ENCODE measurements at regions not wholly inside any gene's neighbourhood (a gene's known extent, or its start where the extent isn't known, plus 50 kb on each side); places are given as distances from the start of the nearest gene placed in this dataset.

DNA sequence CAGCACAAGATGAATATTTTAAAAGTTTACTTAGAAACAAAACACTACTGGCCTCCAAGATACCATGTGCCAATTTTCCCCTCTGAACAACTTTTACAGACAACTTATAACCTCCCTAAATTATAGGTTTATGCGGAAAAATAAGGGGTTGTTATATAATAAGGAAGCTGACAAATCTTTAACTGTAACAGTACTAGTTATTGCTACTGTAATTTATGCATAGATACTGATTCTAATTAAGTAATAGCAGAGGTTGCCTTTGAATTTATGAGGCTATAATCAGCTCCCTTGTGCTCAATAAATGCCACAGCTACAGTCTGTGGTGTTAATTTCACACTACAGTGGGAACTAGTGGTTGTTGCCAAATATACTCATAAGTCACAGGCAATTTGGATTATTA lies 291.3 kb upstream of the PCSK5 start:
- no peak for TF ChIP-seq POLR2A (IDR thresholded peaks at IDR 0.05; ENCODE audit: low read depth, low read length)
- DNase-seq (ENCODE audit: insufficient read length, low spot score), result no peak
- FAIRE-seq, result no peak

DNA sequence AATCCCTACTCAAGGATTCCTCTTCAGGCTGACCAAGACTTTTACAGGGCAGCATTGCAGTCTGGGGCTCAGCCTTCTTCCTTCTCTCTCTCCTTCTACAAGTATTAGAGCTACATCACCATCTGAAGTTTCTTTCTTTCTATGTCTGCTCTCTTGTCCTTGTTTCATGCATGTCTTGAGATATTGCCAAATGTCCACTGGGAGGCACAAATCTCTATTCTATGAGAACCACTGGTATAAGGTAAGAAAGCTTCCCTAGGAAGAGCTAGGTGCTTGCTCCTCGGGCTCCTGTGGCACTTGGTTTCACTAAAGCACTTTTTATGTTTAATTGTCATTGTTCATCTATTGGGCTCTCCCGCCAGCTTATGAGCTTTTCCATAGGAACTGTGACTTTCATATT lies 289.2 kb upstream of the PCSK5 start:
- FAIRE-seq (no peak), DNase-seq (ENCODE audit: insufficient read length, low spot score) (no peak)
- TF ChIP-seq POLR2A (IDR thresholded peaks at IDR 0.05; ENCODE audit: low read depth, low read length), result no peak

DNA sequence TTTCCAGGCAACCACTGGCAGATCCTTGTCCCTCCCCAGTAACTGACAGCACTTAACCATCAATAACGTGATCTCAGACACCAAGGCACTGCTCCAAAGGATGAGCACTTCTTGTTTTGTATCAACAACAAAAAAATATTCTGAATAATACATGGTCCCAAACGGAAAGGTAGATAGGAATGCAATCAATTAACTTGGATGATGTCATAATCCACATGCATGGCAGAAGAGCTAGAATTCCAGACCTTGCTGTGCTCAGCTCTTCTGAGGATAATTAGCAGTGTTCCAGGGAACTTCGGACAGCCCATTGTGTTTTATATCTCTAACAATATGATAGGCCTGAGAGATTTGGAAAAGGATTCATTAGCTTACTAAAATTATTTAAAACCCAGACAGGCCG lies 288.4 kb upstream of the PCSK5 start:
- FAIRE-seq (no peak), DNase-seq (ENCODE audit: insufficient read length, low spot score) (no peak)
- no peak for TF ChIP-seq POLR2A (IDR thresholded peaks at IDR 0.05; ENCODE audit: low read depth, low read length)

DNA sequence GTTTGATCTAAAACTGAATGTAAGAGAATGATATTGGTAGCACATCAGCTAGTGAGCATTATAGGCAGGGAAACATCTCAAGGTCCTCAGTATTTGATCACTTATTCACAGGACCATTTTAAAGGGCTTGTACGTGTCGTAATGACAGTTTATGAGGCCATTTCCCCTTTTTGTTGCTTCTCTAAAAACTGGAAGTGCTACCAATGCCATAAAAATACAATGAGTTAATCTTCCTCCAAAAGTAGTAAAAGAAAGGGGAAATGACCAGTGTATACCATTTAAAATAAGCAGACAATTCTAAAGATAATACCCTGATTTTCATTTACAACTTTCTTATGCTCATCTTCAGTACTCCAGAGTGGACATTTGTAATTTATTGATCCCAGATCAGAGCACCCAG lies 285.8 kb upstream of the PCSK5 start:
- DNase-seq (ENCODE audit: insufficient read length, low spot score) (no peak), FAIRE-seq (no peak)

DNA sequence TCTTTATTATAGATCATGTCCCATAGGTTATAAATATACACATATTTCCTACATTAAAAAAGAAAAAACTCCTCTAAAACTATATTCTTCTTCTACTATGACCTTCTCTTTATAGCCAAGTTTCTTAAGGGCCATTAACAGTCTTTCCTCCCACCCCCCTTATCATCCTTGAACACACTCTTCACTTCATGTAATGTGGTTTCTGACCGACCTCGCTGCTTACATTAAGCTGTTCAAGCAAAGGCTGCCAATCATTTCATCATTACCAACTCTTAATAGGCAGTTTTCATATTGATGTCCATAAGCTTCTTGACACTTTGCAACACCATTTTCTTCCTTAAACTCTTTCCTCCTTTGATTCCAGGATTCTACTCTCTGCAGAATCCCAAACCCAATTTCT lies 283.0 kb upstream of the PCSK5 start:
- FAIRE-seq (no peak), DNase-seq (ENCODE audit: insufficient read length, low spot score) (no peak)
- no peak for TF ChIP-seq POLR2A (IDR thresholded peaks at IDR 0.05; ENCODE audit: low read depth, low read length)

More for the DNA sequence above, 285.8 kb upstream of the PCSK5 start:
- no peak for TF ChIP-seq POLR2A (IDR thresholded peaks at IDR 0.05; ENCODE audit: low read depth, low read length)

DNA sequence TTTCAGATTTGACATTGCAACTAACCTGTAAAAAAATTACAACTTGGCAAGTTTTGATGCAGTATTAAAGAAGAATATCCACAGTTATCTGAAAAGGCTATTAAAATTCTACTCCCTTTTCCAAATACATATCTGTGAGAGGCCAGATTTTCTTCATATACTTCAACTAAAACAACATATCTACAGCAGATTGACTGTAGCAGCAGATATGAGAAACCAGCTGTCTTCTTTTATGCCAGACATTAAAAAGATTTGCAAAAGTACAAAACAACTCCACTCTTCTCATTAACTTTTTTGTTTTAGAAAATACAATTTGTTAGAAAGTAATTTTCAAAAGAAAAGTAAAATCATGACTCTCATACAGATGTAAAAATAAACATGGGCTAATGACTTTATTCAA lies 281.1 kb upstream of the PCSK5 start:
- DNase-seq (ENCODE audit: insufficient read length, low spot score) (no peak), FAIRE-seq (no peak)
- TF ChIP-seq POLR2A (IDR thresholded peaks at IDR 0.05; ENCODE audit: low read depth, low read length), result no peak

DNA sequence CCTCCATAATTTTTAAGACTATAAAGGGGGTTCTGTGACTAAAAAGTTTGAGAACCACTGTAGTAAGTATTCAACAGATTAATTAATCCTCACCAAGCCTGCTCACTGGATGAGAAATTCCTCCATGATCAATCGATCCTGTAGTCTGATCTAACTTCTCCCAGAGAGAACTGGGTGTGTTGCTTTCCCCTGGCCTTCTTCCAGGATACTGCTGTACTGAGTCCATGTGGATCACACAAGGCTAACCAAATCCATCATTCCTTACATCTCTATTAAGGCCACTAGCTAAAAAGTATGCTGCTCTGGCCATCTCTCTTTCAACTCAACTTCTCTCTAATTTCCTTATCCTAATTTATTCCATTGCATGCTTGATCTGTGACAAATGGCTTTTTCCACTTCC lies 280.2 kb upstream of the PCSK5 start:
- no peak for TF ChIP-seq POLR2A (IDR thresholded peaks at IDR 0.05; ENCODE audit: low read depth, low read length)
- FAIRE-seq, result no peak

DNA sequence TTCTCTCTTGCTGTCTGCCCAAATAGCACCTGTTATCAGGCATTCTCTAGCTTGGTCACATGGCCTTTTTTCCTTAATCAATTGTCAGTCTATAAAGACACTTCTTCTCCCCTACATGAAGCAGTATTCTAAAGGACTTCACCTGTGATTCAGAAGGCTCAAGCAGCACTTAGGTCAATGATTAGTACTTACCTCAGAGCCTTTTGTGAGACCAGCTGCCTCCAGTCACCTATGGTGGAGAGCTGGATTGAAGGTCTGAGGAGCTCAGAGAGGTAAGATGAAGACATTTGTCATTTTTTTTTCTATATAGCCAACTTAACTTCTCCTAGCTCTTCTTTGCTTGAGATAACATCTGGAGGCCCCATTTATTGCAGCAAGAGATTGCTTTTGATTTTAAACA lies 278.3 kb upstream of the PCSK5 start:
- DNase-seq (ENCODE audit: insufficient read length, low spot score) (no peak), FAIRE-seq (no peak)
- TF ChIP-seq POLR2A (IDR thresholded peaks at IDR 0.05; ENCODE audit: low read depth, low read length), result no peak

More for the DNA sequence above, 280.2 kb upstream of the PCSK5 start:
- no peak for DNase-seq (ENCODE audit: insufficient read length, low spot score)

DNA sequence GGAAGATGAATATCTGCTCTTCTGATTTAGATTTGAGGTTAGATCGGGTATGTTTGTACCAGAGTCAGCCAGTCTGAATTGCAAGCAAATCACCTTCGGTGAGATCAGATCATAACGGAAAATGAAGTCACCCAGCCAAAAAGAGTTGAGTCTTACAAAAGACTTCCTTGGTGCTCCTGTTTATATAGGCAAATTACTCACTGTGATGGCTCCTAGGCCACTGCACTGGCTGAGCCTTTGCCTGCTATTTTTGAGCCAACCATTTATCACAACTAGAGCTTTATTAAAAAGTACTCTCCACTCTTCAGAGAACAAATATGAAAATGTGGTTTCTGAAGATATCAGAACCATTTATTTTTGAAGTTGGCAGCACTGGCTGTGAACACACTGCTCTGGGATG lies 277.7 kb upstream of the PCSK5 start:
- DNase-seq (ENCODE audit: insufficient read length, low spot score) (no peak), FAIRE-seq (peak; percentile 36)
- TF ChIP-seq POLR2A (IDR thresholded peaks at IDR 0.05; ENCODE audit: low read depth, low read length), result no peak

DNA sequence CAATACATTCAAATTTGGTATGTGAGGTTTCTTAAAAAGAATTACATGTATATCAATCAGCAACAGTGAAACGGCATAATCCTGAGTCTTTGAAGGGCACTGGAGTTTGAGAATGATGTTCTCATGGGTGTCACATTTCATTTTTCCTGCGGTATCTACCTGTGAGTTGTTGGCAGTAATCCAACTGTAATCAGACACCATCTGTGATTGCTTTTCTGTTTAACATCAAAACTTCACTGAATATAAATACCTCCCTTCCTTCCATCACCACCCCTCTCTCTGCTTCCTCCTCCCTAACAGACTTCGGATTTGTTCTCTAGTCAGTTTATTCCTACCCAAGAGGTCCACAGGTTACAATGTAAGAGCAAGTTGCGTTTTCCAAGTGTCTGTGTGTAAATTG lies 275.2 kb upstream of the PCSK5 start:
- FAIRE-seq, result no peak
- DNase-seq (ENCODE audit: insufficient read length, low spot score), result no peak
- TF ChIP-seq POLR2A (IDR thresholded peaks at IDR 0.05; ENCODE audit: low read depth, low read length), result no peak

DNA sequence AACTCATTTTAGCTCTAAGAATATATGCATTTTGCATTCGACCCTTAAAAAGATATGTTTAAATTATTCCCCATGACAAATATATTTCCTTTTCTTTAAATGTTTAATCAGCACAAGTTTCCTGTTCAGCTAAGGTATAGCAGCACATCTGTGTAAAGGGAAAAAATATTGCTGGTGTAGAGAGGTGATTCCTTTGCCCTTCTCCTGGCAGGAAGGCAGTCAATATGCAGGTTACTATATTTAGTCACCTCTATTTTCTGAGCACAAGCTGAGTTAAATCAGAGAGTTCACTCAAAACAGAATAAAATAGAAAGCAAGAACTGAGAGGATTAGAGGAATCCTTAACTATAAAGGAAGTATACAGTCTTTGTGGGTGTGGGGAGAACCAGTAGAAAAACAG lies 274.4 kb upstream of the PCSK5 start:
- FAIRE-seq, result no peak
- DNase-seq (ENCODE audit: insufficient read length, low spot score), result no peak
- no peak for TF ChIP-seq POLR2A (IDR thresholded peaks at IDR 0.05; ENCODE audit: low read depth, low read length)

DNA sequence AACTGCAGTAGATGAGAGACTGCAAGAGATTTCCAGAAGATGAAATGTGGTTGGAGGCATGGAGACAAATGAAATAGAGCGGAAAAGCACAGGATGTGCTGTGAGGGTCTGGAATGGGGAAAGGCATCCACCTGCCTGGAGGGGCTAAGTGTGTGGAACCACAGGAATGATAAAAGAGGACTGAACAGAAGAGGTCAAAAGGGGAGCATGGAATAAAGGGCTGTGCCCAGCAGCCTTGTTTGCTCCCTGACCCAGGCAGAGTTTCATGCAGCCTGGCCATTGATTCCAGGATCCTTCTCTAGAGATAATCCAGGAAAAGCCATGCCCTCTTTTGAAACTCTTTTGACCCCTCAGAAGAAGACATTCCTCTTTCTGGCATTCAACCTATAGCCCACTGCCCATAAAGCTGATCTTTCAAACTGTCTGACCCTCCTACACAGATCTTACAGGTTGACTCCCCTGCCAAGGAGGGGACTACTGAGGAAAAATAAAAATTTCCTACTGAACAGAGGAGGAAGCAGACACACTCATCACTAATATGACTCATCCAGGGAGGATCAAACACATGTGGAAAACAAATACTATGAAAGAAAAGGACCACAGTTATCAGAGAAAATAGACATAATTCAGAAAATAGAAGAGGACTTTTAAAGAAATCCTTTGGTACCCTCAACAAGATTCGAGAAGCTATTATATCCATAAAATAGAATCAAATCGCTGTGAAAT lies 273.5 kb upstream of the PCSK5 start:
- no peak for TF ChIP-seq POLR2A (IDR thresholded peaks at IDR 0.05; ENCODE audit: low read depth, low read length)
- no peak for DNase-seq (ENCODE audit: insufficient read length, low spot score)
- no peak for FAIRE-seq

DNA sequence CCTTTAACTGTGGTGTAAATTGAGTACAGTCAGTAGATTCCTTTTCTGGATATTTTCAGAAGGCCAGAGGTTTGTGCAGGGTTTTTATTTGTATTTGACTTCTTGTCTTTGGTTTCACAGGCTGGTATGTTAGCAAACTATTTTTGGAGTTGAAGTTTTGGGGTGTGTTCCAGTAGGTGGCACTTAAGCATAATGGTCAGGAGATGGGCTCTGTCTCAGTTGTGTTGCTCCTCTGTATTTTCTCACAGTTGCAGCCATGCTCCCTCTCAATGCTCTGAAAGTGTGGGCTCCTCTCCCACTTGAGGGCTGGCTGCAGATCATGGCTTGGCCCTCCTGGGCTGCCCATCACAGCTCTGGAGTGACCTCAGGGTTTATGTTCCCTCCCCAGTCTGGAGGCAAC lies 267.0 kb upstream of the PCSK5 start:
- no peak for TF ChIP-seq POLR2A (IDR thresholded peaks at IDR 0.05; ENCODE audit: low read depth, low read length)
- DNase-seq (ENCODE audit: insufficient read length, low spot score) (no peak), FAIRE-seq (no peak)

DNA sequence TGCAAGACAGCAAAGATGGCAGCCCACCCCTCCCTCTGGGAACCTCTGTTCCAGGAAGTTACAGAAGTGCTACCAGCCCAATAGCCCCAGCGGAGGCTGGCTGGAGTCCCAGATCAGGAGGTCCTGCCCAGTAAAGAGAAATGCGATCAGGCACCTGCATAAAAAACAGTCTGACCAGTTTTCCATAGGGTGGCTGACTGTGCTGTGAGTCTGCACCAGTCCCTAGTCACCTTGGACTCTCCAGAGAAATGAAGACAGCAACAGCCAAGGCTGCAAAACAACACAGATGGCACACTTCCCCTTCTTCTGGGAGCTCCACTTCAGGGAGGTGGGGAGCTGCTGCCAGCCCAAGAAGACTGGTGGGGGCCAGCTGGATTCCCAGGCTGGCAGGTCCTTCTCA lies 265.5 kb upstream of the PCSK5 start:
- no peak for DNase-seq (ENCODE audit: insufficient read length, low spot score)
- no peak for FAIRE-seq
- no peak for TF ChIP-seq POLR2A (IDR thresholded peaks at IDR 0.05; ENCODE audit: low read depth, low read length)

DNA sequence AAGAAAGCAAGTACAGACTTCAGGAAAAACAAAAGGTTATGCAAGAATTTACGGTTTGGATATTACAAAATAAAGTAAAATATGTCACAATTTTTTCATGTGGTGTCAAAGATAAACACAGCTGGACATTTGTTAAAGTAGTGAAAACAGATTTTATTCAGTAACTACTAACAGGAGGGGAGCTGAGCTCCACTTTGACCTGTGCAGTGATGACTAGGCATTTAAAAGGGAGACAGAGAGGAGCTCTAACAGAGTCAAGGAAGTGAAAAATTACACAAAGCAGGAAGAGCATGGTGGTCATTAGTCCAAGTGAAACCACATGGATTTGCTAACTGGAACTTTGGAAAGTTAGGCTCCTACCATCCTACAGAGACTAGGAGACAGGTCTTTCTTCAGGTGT lies 263.6 kb upstream of the PCSK5 start:
- no peak for DNase-seq (ENCODE audit: insufficient read length, low spot score)
- no peak for TF ChIP-seq POLR2A (IDR thresholded peaks at IDR 0.05; ENCODE audit: low read depth, low read length)
- FAIRE-seq, result no peak

DNA sequence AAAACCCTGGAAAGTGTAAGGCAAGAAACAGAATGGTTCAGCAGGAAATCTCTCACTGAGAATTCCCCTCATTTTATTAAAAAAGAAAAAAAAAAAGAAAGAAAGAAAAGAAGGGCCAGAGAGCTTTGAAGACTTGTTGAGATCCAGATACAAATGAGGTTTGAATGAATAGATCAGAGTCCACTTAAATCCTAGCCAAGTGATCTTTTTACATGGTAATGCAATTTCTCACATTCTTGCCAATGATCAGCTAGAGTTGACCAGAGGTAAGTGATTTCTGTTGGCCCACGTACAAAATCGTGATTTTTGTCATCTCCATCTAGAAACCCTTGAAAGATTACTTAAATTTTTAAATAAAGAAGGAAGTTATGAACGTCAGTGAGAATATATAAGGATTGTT lies 261.5 kb upstream of the PCSK5 start:
- DNase-seq (ENCODE audit: insufficient read length, low spot score) (no peak), FAIRE-seq (no peak)
- no peak for TF ChIP-seq POLR2A (IDR thresholded peaks at IDR 0.05; ENCODE audit: low read depth, low read length)
